Raji (cell line): ENCODE measurements at regions not wholly inside any gene's neighbourhood (a gene's known extent, or its start where the extent isn't known, plus 50 kb on each side); places are given as distances from the start of the nearest gene placed in this dataset.

Experiments used
- POLR2A ChIP-seq: IDR thresholded peaks from 2 replicates; pipeline ENCODE4 v1.6.1; 2011; ENCODE audit warnings: low read depth, low read length, control low read depth; ENCODE audit not compliant: insufficient read depth

GRCh38 chr6:25180630-25181349, 98.4 kb upstream of the CARMIL1 start:
- no peak for TF ChIP-seq POLR2A

- no peak for TF ChIP-seq POLR2A
Observed at GRCh38 chr6:25181350-25181724, 97.8 kb upstream of the CARMIL1 start.

- no peak for TF ChIP-seq POLR2A
Observed at GRCh38 chr6:25181923-25182322, 97.3 kb upstream of the CARMIL1 start.

- no peak for TF ChIP-seq POLR2A
Observed at GRCh38 chr6:25186919-25187318, 92.3 kb upstream of the CARMIL1 start.

- no peak for TF ChIP-seq POLR2A
Observed at GRCh38 chr6:25188232-25188631, 90.9 kb upstream of the CARMIL1 start.

- TF ChIP-seq POLR2A, result no peak
Observed at GRCh38 chr6:25192590-25193459, 86.3 kb upstream of the CARMIL1 start.

GRCh38 chr6:25193460-25194171, 85.6 kb upstream of the CARMIL1 start:
- TF ChIP-seq POLR2A, result no peak

GRCh38 chr6:25194172-25194678, 84.9 kb upstream of the CARMIL1 start:
- TF ChIP-seq POLR2A, result no peak

- TF ChIP-seq POLR2A, result no peak
Observed at GRCh38 chr6:25196464-25196863, 82.7 kb upstream of the CARMIL1 start.

GRCh38 chr6:25197111-25197510, 82.1 kb upstream of the CARMIL1 start:
- TF ChIP-seq POLR2A, result no peak

GRCh38 chr6:25199544-25199943, 79.6 kb upstream of the CARMIL1 start:
- no peak for TF ChIP-seq POLR2A

GRCh38 chr6:25202504-25202903, 76.7 kb upstream of the CARMIL1 start:
- no peak for TF ChIP-seq POLR2A

- no peak for TF ChIP-seq POLR2A
Observed at GRCh38 chr6:25205629-25206028, 73.5 kb upstream of the CARMIL1 start.

- no peak for TF ChIP-seq POLR2A
Observed at GRCh38 chr6:25215881-25216280, 63.3 kb upstream of the CARMIL1 start.

- no peak for TF ChIP-seq POLR2A
Observed at GRCh38 chr6:25217302-25217701, 61.9 kb upstream of the CARMIL1 start.
